Stimulated activated CD4-positive, alpha-beta T cell treated with anti-CD3 and anti-CD28 coated beads, Interleukin-1b, Interleukin-23, amount 100 ng/mL, for 24 hours (primary cell): ENCODE measurements at regions not wholly inside any gene's neighbourhood (a gene's known extent, or its start where the extent isn't known, plus 50 kb on each side); places are given as distances from the start of the nearest gene placed in this dataset.

Source experiments
- DNase-seq, 4 experiments: peaks; one replicate each; pipeline ENCODE4 v3.0.0-alpha.2; 2020; ENCODE audit warnings: low read depth in 4 of 4, low spot score in 1 of 4

- DNase-seq, result no peak
Observed at GRCh38 chr14:55734731-55735130, 154.7 kb downstream of the KTN1 start.

- DNase-seq, result no peak
Observed at GRCh38 chr14:55739967-55740648, 160.1 kb downstream of the KTN1 start.

GRCh38 chr14:55740649-55740989 lies 160.6 kb downstream of the KTN1 start:
- no peak for DNase-seq

- no peak for DNase-seq
Observed at GRCh38 chr14:55741240-55741639, 161.2 kb downstream of the KTN1 start.

GRCh38 chr14:55743551-55743950 lies 163.5 kb downstream of the KTN1 start:
- DNase-seq, result no peak

- no peak for DNase-seq
Observed at GRCh38 chr14:55744321-55744720, 164.3 kb downstream of the KTN1 start.

GRCh38 chr14:55745906-55746305 lies 165.9 kb downstream of the KTN1 start:
- no peak for DNase-seq

GRCh38 chr14:55746558-55746957 lies 166.6 kb downstream of the KTN1 start:
- DNase-seq, result no peak

- DNase-seq, result no peak
Observed at GRCh38 chr14:55747186-55747585, 167.2 kb downstream of the KTN1 start.

- DNase-seq, result no peak
Observed at GRCh38 chr14:55749201-55749812, 169.3 kb downstream of the KTN1 start.

- no peak for DNase-seq
Observed at GRCh38 chr14:55749946-55750345, 169.9 kb downstream of the KTN1 start.

- no peak for DNase-seq
Observed at GRCh38 chr14:55752580-55753390, 172.8 kb downstream of the KTN1 start.

- DNase-seq, result no peak
Observed at GRCh38 chr14:55754471-55754870, 174.5 kb downstream of the KTN1 start.

- DNase-seq, result no peak
Observed at GRCh38 chr14:55754871-55755270, 174.9 kb downstream of the KTN1 start.

GRCh38 chr14:55756078-55756477 lies 176.1 kb downstream of the KTN1 start:
- no peak for DNase-seq

- DNase-seq, result no peak
Observed at GRCh38 chr14:55756557-55756956, 176.6 kb downstream of the KTN1 start.

- DNase-seq, result no peak
Observed at GRCh38 chr14:55758796-55759195, 178.8 kb downstream of the KTN1 start.

- DNase-seq, result no peak
Observed at GRCh38 chr14:55760789-55761566, 181.0 kb downstream of the KTN1 start.

- DNase-seq, result no peak
Observed at GRCh38 chr14:55761651-55762050, 181.6 kb downstream of the KTN1 start.

- no peak for DNase-seq
Observed at GRCh38 chr14:55762595-55763232, 182.7 kb downstream of the KTN1 start.

- DNase-seq, result no peak
Observed at GRCh38 chr14:55764784-55765183, 184.8 kb downstream of the KTN1 start.
